Tibial nerve (tissue), 4 donors: ENCODE measurements at regions not wholly inside any gene's neighbourhood (a gene's known extent, or its start where the extent isn't known, plus 50 kb on each side); places are given as distances from the start of the nearest gene placed in this dataset.

Experiments
- DNase-seq, 2 donors: peaks; one replicate each; pipeline ENCODE4 v3.0.0-alpha.2; 2019; ENCODE audit warnings: low spot score in 2 of 2
- H3K27ac ChIP-seq, 4 donors: fragments of 200-600 bp; sonication (generic) in 3 of 4; one replicate each; pipeline ENCODE4 v1.5.1; 2017 to 2019; ENCODE audit warnings: mild to moderate bottlenecking in 1 of 4
- H3K27me3 ChIP-seq, 2 donors: fragments of 200-600 bp; sonication (generic) in 1 of 2; one replicate each; pipeline versions ENCODE4 v1.5.1 to v1.6.0; 2017 to 2019
- H3K36me3 ChIP-seq, 3 donors: fragments of 200-600 bp; sonication (generic); one replicate each; pipeline ENCODE4 v1.5.1; 2018 to 2019
- H3K4me1 ChIP-seq, 4 donors: fragments of 200-600 bp; sonication (generic) in 3 of 4; one replicate each; pipeline ENCODE4 v1.5.1; 2017 to 2019
- H3K4me3 ChIP-seq, 4 donors: fragments of 200-600 bp; sonication (generic) in 3 of 4; one replicate each; pipeline ENCODE4 v1.5.1; 2017 to 2019; ENCODE audit warnings: mild to moderate bottlenecking in 1 of 4, moderate library complexity in 1 of 4
- H3K9me3 ChIP-seq, 4 donors: fragments of 200-600 bp; sonication (generic) in 3 of 4; one replicate each; pipeline ENCODE4 v1.5.1; 2017 to 2019
- EP300 ChIP-seq, 2 donors: sonication (generic); formaldehyde crosslinking; IDR thresholded peaks; one replicate each; pipeline ENCODE4 v1.6.1; 2017; ENCODE audit warnings: antibody characterized with exemption in 2 of 2, mild to moderate bottlenecking in 1 of 2
- POLR2A ChIP-seq, 2 donors: fragments of 450-650 bp; IDR thresholded peaks; one replicate each; pipeline ENCODE4 v1.6.1; 2017; ENCODE audit warnings: antibody characterized with exemption in 2 of 2, mild to moderate bottlenecking in 2 of 2, moderate library complexity in 2 of 2
- WGBS, 2 donors: methylation state at CpG; one replicate each; pipeline ENCODE4 v1.1.5; 2018; 5-methylcytosine and 5-hydroxymethylcytosine counted together
- TF ChIP-seq, protein P1 (sequence below), 5 experiments: fragments of 200-600 bp in 3 of 5; fragments of 450-650 bp in 2 of 5; sonication (generic) in 3 of 5; IDR thresholded peaks; one replicate each; pipeline ENCODE4 v1.5.1; 2016 to 2019; ENCODE audit warnings: antibody characterized with exemption in 5 of 5, mild to moderate bottlenecking in 3 of 5, moderate library complexity in 2 of 5

DNA sequence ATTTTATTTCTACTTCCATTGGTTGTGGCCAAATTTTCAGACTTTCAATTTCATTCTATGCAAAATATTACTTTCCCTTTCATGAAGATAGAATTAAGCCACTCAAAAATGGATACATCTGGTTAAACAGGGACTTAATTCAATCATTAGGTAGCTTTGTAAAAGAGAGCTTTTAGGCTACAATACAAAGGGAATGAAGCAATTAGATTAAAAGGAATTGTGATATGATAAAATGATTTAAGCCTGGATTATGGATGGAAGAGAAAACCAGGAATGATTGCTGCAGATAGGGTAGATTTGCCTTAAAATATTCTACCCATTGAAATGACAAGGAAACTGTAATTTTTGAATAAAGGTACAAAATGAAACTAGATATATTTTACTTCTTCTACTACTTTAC lies 134.6 kb upstream of the PDHA2 start:
- Histone ChIP-seq H3K4me3 (no peak overlapping the region), H3K27ac (no peak overlapping the region), H3K27me3 (no peaks in the 10 kb centered on the region), H3K9me3 (peaks cover 0 to 8% (median 3%) of the 10 kb centered on the region in 4 donors), H3K4me1 (no peaks in the 10 kb centered on the region), H3K36me3 (no peaks in the 10 kb centered on the region)
- TF ChIP-seq, protein P1, sequence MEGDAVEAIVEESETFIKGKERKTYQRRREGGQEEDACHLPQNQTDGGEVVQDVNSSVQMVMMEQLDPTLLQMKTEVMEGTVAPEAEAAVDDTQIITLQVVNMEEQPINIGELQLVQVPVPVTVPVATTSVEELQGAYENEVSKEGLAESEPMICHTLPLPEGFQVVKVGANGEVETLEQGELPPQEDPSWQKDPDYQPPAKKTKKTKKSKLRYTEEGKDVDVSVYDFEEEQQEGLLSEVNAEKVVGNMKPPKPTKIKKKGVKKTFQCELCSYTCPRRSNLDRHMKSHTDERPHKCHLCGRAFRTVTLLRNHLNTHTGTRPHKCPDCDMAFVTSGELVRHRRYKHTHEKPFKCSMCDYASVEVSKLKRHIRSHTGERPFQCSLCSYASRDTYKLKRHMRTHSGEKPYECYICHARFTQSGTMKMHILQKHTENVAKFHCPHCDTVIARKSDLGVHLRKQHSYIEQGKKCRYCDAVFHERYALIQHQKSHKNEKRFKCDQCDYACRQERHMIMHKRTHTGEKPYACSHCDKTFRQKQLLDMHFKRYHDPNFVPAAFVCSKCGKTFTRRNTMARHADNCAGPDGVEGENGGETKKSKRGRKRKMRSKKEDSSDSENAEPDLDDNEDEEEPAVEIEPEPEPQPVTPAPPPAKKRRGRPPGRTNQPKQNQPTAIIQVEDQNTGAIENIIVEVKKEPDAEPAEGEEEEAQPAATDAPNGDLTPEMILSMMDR (IDR thresholded peaks at IDR 0.05): no peak
- TF ChIP-seq POLR2A (IDR thresholded peaks at IDR 0.05): no peak
- no peak for TF ChIP-seq EP300 (IDR thresholded peaks at IDR 0.05)
- no peak for DNase-seq

DNA sequence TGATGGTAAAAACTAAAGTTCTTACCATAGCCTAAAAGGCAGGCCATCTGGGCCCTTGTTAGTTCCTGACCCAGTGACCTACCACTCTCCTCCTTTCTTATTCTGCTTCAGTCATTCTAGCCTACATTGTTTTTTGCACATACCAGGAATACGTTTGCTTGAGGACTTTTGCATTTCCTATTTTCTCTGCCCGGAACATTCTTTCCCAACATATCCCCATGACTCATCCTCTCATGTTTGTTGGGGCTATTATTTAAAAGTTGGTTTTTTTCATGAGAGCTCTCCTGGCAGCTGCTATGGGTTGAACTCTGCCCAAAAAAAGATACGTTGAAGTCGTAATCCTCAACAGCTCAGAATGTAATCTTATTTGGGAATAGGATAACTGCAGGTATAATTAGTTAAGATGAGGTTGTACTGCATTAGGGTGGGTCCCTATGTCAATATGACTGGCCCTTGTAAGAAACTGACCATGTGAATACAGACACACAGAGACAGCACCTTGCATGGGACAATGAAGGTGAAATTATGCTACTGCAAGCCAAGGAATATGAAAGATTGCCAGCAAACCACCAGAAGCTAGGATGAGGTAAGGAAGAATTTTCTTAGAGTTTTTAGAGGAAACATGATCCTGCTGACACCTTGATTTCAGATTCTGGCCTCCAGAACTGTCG lies 138.3 kb upstream of the PDHA2 start:
- 42 to 46% methylated on average over 5 of the region's 5 CpGs for WGBS, 2 donors
- Histone ChIP-seq H3K4me3 (no peak overlapping the region), H3K27me3 (no peaks in the 10 kb centered on the region), H3K9me3 (peaks cover 0 to 12% (median 4%) of the 10 kb centered on the region in 4 donors), H3K36me3 (no peaks in the 10 kb centered on the region), H3K27ac (peak overlapping the region in 1 of 4 donors; percentile 33), H3K4me1 (no peaks in the 10 kb centered on the region)
- no peak for DNase-seq
- TF ChIP-seq, protein P1 (IDR thresholded peaks at IDR 0.05): no peak
- TF ChIP-seq EP300 (IDR thresholded peaks at IDR 0.05): no peak
- no peak for TF ChIP-seq POLR2A (IDR thresholded peaks at IDR 0.05)

DNA sequence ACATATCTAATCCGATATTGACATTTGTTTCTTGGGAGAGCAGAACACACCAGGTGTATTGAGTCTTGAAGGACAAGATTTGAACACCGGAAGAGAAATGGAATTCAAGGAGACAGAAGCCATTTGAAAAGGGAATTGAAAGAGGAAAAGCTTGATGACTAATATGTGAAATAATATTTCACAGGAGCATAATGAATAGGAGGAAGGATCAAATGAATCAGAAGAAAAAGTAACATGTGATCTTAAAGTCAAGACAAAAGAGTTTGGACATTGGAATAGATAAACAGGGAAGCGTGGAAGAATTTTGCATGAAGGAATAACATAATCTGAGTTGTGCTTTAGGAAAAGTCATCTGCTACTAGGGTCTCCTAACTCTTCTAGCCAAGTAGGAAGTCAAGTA lies 145.5 kb upstream of the PDHA2 start:
- Histone ChIP-seq H3K4me3 (no peak overlapping the region), H3K4me1 (no peaks in the 10 kb centered on the region), H3K27ac (no peak overlapping the region), H3K27me3 (no peaks in the 10 kb centered on the region), H3K36me3 (no peaks in the 10 kb centered on the region), H3K9me3 (no peaks in the 10 kb centered on the region)
- TF ChIP-seq POLR2A (IDR thresholded peaks at IDR 0.05): no peak
- TF ChIP-seq, protein P1 (IDR thresholded peaks at IDR 0.05): no peak
- TF ChIP-seq EP300 (IDR thresholded peaks at IDR 0.05): no peak
- DNase-seq: no peak
- 92 to 93% methylated on average over 3 of the region's 3 CpGs for WGBS, 2 donors

DNA sequence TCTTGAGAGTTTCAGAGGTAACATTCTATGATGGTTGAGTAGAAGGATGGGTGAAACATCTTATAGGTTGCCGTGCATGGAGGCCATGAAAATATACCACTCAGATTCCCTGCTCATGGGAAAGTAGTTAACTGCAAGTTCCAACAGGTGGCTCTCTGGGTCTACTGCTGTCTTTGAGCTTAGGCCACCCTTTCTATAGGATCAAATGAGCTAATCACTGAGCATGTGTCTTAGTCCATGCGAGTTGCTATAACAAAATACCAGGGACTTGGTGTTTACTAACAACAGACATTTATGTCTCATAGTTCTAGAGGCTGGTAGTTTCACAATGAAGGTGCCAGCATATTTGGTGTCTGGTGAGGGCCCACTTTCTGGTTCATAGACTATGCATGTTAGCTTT lies 144.8 kb upstream of the UNC5C start:
- Histone ChIP-seq H3K36me3 (no peaks in the 10 kb centered on the region), H3K9me3 (no peaks in the 10 kb centered on the region), H3K4me1 (no peaks in the 10 kb centered on the region), H3K4me3 (no peak overlapping the region), H3K27ac (no peak overlapping the region), H3K27me3 (no peaks in the 10 kb centered on the region)
- 45 to 48% methylated on average over 2 of the region's 2 CpGs for WGBS, 2 donors
- no peak for DNase-seq
- TF ChIP-seq, protein P1 (IDR thresholded peaks at IDR 0.05): no peak
- TF ChIP-seq POLR2A (IDR thresholded peaks at IDR 0.05) (no peak), EP300 (IDR thresholded peaks at IDR 0.05) (no peak)

DNA sequence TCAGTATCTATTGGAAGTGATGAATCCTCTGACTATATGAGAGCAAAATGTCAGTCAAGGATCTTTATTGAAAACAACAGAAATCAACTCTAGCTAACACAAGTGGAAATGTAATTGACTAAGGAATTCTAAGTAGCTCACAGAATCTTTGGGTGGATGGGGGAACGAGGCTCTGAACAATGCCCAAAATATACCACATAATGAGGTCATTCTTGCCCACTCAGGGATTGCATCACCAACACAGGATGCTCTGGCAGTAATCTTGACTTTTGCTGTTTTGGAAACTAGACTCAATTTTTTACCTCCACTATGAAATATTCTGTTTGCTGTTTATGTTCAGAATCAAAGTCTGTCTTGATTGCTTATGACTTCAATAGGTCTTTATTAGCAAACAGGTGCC lies 127.4 kb upstream of the UNC5C start:
- Histone ChIP-seq H3K9me3 (peaks cover 0 to 3% (median 0%) of the 10 kb centered on the region in 4 donors), H3K36me3 (no peaks in the 10 kb centered on the region), H3K4me3 (no peak overlapping the region), H3K27ac (no peak overlapping the region), H3K27me3 (no peaks in the 10 kb centered on the region), H3K4me1 (peaks cover 0 to 7% (median 0%) of the 10 kb centered on the region in 4 donors)
- TF ChIP-seq, protein P1 (IDR thresholded peaks at IDR 0.05): no peak
- TF ChIP-seq POLR2A (IDR thresholded peaks at IDR 0.05) (no peak), EP300 (IDR thresholded peaks at IDR 0.05) (no peak)
- no peak for DNase-seq
- 21 to 36% methylated on average over 1 of the region's 1 CpG for WGBS, 2 donors
